HG02885 (cell line): ENCODE measurements at regions not wholly inside any gene's neighbourhood (a gene's known extent, or its start where the extent isn't known, plus 50 kb on each side); places are given as distances from the start of the nearest gene placed in this dataset.

Source experiments
- ATAC-seq: cut with Tn5 transposase; IDR thresholded peaks from one replicate; pipeline ENCODE4 v1.9.1; 2021; ENCODE audit warnings: mild to moderate bottlenecking; ENCODE audit not compliant: unreplicated experiment, poor library complexity

GRCh38 chr6:111956098-111956497, 82.8 kb upstream of the FYN start:
- ATAC-seq, result no peak

- ATAC-seq, result no peak
Measured at GRCh38 chr6:111957623-111958315, 84.5 kb upstream of the FYN start.

GRCh38 chr6:111958534-111958933, 85.3 kb upstream of the FYN start:
- no peak for ATAC-seq

GRCh38 chr6:111959766-111960165, 86.5 kb upstream of the FYN start:
- ATAC-seq, result no peak

- ATAC-seq, result no peak
Measured at GRCh38 chr6:111967131-111967530, 86.8 kb upstream of the CCN6 start.

- no peak for ATAC-seq
Measured at GRCh38 chr6:111970426-111970825, 83.5 kb upstream of the CCN6 start.

- ATAC-seq, result no peak
Measured at GRCh38 chr6:111971181-111971841, 82.6 kb upstream of the CCN6 start.

- ATAC-seq, result peak; percentile 87
Measured at GRCh38 chr6:111971866-111972532, 81.9 kb upstream of the CCN6 start.

GRCh38 chr6:111972745-111973117, 81.2 kb upstream of the CCN6 start:
- ATAC-seq, result no peak

GRCh38 chr6:111973118-111973761, 80.7 kb upstream of the CCN6 start:
- ATAC-seq, result no peak

- no peak for ATAC-seq
Measured at GRCh38 chr6:111973927-111974639, 79.8 kb upstream of the CCN6 start.

GRCh38 chr6:111975466-111975865, 78.4 kb upstream of the CCN6 start:
- no peak for ATAC-seq

- no peak for ATAC-seq
Measured at GRCh38 chr6:111976139-111976538, 77.8 kb upstream of the CCN6 start.

- no peak for ATAC-seq
Measured at GRCh38 chr6:111978532-111979149, 75.3 kb upstream of the CCN6 start.

- no peak for ATAC-seq
Measured at GRCh38 chr6:111979633-111980032, 74.3 kb upstream of the CCN6 start.

GRCh38 chr6:111980143-111980542, 73.8 kb upstream of the CCN6 start:
- no peak for ATAC-seq

- no peak for ATAC-seq
Measured at GRCh38 chr6:111980971-111981840, 72.7 kb upstream of the CCN6 start.

GRCh38 chr6:111982681-111983080, 71.2 kb upstream of the CCN6 start:
- no peak for ATAC-seq

GRCh38 chr6:111983193-111983592, 70.7 kb upstream of the CCN6 start:
- ATAC-seq, result no peak
